Glutamatergic neuron (in vitro differentiated cells): ENCODE measurements at regions not wholly inside any gene's neighbourhood (a gene's known extent, or its start where the extent isn't known, plus 50 kb on each side); places are given as distances from the start of the nearest gene placed in this dataset.

ENCODE experiments used
- DNase-seq: peaks from one replicate; pipeline ENCODE4 v3.0.0; 2022
- H3K27ac Mint-ChIP-seq: one replicate; pipeline ENCODE4 v1.8.0; 2020; ENCODE audit warnings: mild to moderate bottlenecking, mixed read lengths, inconsistent platforms; ENCODE audit not compliant: unreplicated experiment
- H3K27me3 Mint-ChIP-seq: one replicate; pipeline ENCODE4 v1.8.0; 2020; ENCODE audit warnings: mild to moderate bottlenecking, moderate library complexity, mixed read lengths, inconsistent platforms; ENCODE audit not compliant: unreplicated experiment
- H3K36me3 Mint-ChIP-seq: one replicate; pipeline ENCODE4 v1.8.0; 2020; ENCODE audit warnings: mild to moderate bottlenecking, mixed read lengths, inconsistent platforms; ENCODE audit not compliant: unreplicated experiment
- H3K4me1 Mint-ChIP-seq: one replicate; pipeline ENCODE4 v1.8.0; 2020; ENCODE audit warnings: mild to moderate bottlenecking, low read depth, mixed read lengths, inconsistent platforms; ENCODE audit not compliant: unreplicated experiment
- H3K4me3 Mint-ChIP-seq: one replicate; pipeline ENCODE4 v1.8.0; 2020; ENCODE audit warnings: mild to moderate bottlenecking, mixed read lengths, inconsistent platforms; ENCODE audit not compliant: unreplicated experiment
- H3K9me3 Mint-ChIP-seq: one replicate; pipeline ENCODE4 v1.8.0; 2020; ENCODE audit warnings: mild to moderate bottlenecking, moderate library complexity, mixed read lengths, inconsistent platforms; ENCODE audit not compliant: unreplicated experiment
- TF ChIP-seq, protein P1 (sequence below): fragments of 200-600 bp; sonication (generic); IDR thresholded peaks from one replicate; pipeline ENCODE4 v1.5.0; 2021; ENCODE audit not compliant: partially characterized antibody, unreplicated experiment

DNA sequence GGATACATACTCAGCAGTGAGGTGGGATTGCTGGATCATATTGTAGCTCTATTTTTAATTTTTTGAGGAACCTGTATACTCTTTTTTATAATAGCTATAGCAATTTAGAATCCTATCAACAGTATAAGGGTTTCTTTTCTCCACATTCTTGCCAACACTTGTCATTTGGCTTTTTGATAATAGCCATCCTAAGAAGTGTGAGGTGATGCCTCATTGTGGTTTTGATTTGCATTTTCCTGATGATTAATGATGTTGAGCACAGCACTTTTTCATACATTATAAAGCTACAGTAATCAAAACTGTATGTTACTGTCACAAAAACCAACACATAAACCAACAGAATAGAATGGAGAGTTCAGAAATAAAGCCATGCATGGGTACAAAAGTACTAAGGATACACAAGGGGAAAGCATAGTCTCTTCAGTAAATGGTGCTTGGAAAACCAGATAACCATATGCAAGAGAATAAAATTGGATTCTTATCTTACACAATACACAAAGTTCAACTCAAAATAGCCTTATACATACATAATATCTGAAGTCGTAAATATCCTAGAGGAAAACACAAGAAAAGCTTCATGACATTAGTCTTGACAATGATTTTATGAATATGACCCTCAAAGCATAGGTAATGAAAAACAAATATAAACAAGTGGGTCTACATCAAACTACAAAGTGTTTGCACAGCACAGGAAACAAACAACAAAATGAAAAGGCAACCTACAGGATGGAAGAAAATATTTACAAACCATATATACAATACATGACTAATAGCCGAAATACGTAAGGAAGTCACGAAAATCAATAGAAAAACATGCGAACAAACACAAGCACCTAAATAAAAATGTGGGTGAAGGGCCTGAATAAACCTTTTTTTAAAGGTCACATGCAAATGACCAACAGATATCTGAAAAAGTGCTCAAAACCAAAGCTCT is 287.8 kb upstream of the DAB2 start:
- Mint-ChIP-seq H3K4me1 (no peaks in the 10 kb centered on the region), H3K4me3 (no peak overlapping the region), H3K27ac (no peak overlapping the region), H3K36me3 (no peaks in the 10 kb centered on the region), H3K9me3 (no peaks in the 10 kb centered on the region), H3K27me3 (no peaks in the 10 kb centered on the region)
- DNase-seq = no peak
- TF ChIP-seq, protein P1, sequence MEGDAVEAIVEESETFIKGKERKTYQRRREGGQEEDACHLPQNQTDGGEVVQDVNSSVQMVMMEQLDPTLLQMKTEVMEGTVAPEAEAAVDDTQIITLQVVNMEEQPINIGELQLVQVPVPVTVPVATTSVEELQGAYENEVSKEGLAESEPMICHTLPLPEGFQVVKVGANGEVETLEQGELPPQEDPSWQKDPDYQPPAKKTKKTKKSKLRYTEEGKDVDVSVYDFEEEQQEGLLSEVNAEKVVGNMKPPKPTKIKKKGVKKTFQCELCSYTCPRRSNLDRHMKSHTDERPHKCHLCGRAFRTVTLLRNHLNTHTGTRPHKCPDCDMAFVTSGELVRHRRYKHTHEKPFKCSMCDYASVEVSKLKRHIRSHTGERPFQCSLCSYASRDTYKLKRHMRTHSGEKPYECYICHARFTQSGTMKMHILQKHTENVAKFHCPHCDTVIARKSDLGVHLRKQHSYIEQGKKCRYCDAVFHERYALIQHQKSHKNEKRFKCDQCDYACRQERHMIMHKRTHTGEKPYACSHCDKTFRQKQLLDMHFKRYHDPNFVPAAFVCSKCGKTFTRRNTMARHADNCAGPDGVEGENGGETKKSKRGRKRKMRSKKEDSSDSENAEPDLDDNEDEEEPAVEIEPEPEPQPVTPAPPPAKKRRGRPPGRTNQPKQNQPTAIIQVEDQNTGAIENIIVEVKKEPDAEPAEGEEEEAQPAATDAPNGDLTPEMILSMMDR = no peak

DNA sequence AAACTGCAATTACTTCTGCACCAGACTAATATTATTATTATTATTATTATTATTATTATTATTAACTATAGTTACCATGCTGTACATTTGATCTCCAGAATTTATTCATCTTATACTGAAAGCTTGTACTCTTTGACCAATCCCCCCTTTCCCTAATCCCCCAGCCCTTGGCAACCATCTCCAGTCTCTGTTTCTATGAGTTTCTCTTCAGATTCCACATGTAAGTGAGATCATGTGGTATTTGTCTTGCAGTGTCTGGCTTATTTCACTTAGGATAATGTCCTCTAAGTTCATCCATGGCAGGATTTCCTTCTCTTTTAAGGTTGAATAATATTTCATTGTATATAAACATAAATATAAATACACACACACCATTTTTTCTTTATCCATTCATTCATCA is 287.0 kb upstream of the DAB2 start:
- H3K36me3 Mint-ChIP-seq = no peaks in the 10 kb centered on the region
- no peaks in the 10 kb centered on the region for H3K9me3 Mint-ChIP-seq
- TF ChIP-seq, protein P1 = no peak
- no peak overlapping the region for H3K4me3 Mint-ChIP-seq
- DNase-seq = no peak
- H3K27ac Mint-ChIP-seq = no peak overlapping the region
- H3K4me1 Mint-ChIP-seq = no peaks in the 10 kb centered on the region
- H3K27me3 Mint-ChIP-seq = no peaks in the 10 kb centered on the region

DNA sequence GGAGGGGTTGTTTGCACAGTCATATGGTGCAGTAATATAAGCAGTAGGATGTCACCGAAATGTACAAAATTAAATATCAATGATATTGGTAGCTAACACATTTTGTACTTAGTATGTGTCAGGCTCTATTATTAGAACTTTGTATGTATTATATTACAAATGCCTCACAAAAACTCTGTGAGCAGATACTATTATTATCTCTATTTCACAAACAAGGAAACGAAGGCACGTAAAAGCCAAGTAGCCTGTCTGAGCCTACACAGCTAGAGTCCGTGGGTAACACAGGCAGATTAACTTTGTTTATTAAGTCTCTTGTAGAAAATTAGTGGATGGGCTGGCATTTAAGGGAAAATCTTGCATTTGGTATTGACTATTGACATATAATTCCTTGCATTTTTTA is 284.3 kb upstream of the DAB2 start:
- Mint-ChIP-seq H3K9me3 (no peaks in the 10 kb centered on the region), H3K4me3 (no peak overlapping the region), H3K27ac (no peak overlapping the region), H3K4me1 (no peaks in the 10 kb centered on the region), H3K36me3 (no peaks in the 10 kb centered on the region), H3K27me3 (no peaks in the 10 kb centered on the region)
- TF ChIP-seq, protein P1 = no peak
- no peak for DNase-seq

DNA sequence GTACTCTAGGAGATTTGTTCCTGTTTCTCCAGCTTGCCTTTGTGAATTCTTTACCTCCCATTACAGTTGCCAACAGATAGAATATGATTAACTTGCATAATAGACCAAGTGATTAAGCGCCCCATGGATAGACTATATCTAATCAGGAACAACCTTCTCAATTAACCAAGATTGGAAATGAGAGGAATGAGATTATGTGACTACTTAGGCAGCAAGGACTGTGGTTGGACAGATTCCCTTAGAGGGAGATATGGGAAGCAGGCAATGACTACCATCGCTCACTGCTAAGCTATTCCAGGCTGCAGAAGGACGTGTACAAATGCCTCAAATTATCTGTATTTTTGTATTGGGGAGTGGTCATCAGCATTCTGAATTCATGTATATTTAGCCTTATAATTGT is 278.1 kb upstream of the DAB2 start:
- Mint-ChIP-seq H3K36me3 (no peaks in the 10 kb centered on the region), H3K27ac (no peak overlapping the region), H3K4me3 (no peak overlapping the region), H3K27me3 (no peaks in the 10 kb centered on the region), H3K4me1 (no peaks in the 10 kb centered on the region), H3K9me3 (no peaks in the 10 kb centered on the region)
- TF ChIP-seq, protein P1 = no peak
- no peak for DNase-seq

DNA sequence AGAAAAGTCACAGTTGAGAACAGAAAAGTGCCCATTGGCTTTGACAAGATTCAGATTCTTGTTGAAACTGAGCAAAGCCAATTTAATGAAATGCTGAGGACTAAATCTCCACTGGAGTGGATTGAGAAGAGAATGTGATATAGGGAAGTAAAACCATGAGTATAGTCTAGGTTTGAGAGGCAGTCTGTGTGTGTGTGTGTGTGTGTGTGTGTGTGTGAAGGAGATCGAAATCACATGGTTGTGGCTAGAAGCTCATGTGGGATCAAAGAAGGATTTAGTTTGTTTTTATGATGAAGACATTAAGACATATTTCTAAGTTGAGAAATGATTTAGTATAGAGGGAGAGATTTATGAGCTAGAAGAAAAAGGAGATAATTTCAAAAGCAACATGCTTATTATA is 275.7 kb upstream of the DAB2 start:
- Mint-ChIP-seq H3K4me3 (no peak overlapping the region), H3K27ac (no peak overlapping the region), H3K27me3 (no peaks in the 10 kb centered on the region), H3K36me3 (no peaks in the 10 kb centered on the region), H3K9me3 (no peaks in the 10 kb centered on the region), H3K4me1 (no peaks in the 10 kb centered on the region)
- DNase-seq = no peak
- TF ChIP-seq, protein P1 = no peak
